ENCODE measurements at regions not wholly inside any gene's neighbourhood (a gene's known extent, or its start where the extent isn't known, plus 50 kb on each side); places are given as distances from the start of the nearest gene placed in this dataset.
"Not testable (repeated sequence)": the region's sequence is repeated elsewhere in the genome, so short reads cannot be mapped to it uniquely, and the experiment has no call there.

DNA sequence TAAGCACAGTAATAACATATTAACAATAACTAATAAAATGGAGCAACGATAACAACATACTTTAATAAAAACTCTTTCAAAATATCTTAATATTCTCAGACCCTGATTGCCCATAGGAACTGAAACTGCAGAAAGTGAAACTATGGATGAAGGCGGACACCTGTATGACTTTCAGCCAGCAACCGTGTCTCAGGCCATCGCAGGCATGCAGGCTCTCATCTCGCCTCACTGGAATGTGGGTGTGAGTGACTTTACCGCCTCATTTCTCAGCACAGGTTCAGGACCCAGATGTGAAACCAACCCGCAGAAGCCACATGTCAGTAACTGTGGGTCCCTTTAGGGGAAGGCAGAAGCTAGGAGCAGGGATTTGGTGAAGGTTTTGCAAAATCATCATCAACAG is 539.1 kb downstream of the FAM181B start:
- no peaks in the 10 kb centered on the region for H3K36me3 Mint-ChIP-seq (ENCODE audit: insufficient read depth)
- H3K27ac Mint-ChIP-seq, result no peak overlapping the region
- H3K27me3 Mint-ChIP-seq, result no peaks in the 10 kb centered on the region
- H3K4me3 Mint-ChIP-seq (ENCODE audit: low read depth), result no peak overlapping the region
- H3K9me3 Mint-ChIP-seq (ENCODE audit: low read depth), result peaks cover 3% of the 10 kb centered on the region
- DNase-seq (ENCODE audit: low spot score, unreplicated experiment), result no peak
- no peak for TF ChIP-seq CTCF (IDR thresholded peaks at IDR 0.05; ENCODE audit: unreplicated experiment)
- peaks cover 6% of the 10 kb centered on the region for H3K4me1 Mint-ChIP-seq (ENCODE audit: low read depth)

- Mint-ChIP-seq H3K36me3 (ENCODE audit: insufficient read depth) (no peaks in the 10 kb centered on the region), H3K27me3 (no peaks in the 10 kb centered on the region), H3K27ac (no peak overlapping the region), H3K4me3 (ENCODE audit: low read depth) (no peak overlapping the region), H3K4me1 (ENCODE audit: low read depth) (peaks cover 7% of the 10 kb centered on the region), H3K9me3 (ENCODE audit: low read depth) (peaks cover 3% of the 10 kb centered on the region)
- no peak for TF ChIP-seq CTCF (IDR thresholded peaks at IDR 0.05; ENCODE audit: unreplicated experiment)
- no peak for DNase-seq (ENCODE audit: low spot score, unreplicated experiment)
Measured at GRCh38 chr11:82191695-82192094, 542.0 kb downstream of the FAM181B start.

GRCh38 chr11:82185925-82186324 is 547.7 kb downstream of the FAM181B start:
- Mint-ChIP-seq H3K36me3 (ENCODE audit: insufficient read depth) (no peaks in the 10 kb centered on the region), H3K9me3 (ENCODE audit: low read depth) (no peaks in the 10 kb centered on the region), H3K4me1 (ENCODE audit: low read depth) (peaks cover 8% of the 10 kb centered on the region), H3K27ac (no peak overlapping the region), H3K27me3 (no peaks in the 10 kb centered on the region), H3K4me3 (ENCODE audit: low read depth) (no peak overlapping the region)
- no peak for TF ChIP-seq CTCF (IDR thresholded peaks at IDR 0.05; ENCODE audit: unreplicated experiment)
- DNase-seq (ENCODE audit: low spot score, unreplicated experiment), result no peak

- peaks cover under 1% of the 10 kb centered on the region for H3K9me3 Mint-ChIP-seq (ENCODE audit: low read depth)
Measured at GRCh38 chr11:82184966-82185365, 548.7 kb downstream of the FAM181B start.

GRCh38 chr11:82183346-82183745 is 550.3 kb downstream of the FAM181B start:
- Mint-ChIP-seq H3K27me3 (no peaks in the 10 kb centered on the region), H3K27ac (no peak overlapping the region), H3K4me1 (ENCODE audit: low read depth) (peaks cover 7% of the 10 kb centered on the region), H3K36me3 (ENCODE audit: insufficient read depth) (no peaks in the 10 kb centered on the region), H3K9me3 (ENCODE audit: low read depth) (peaks cover 3% of the 10 kb centered on the region), H3K4me3 (ENCODE audit: low read depth) (no peak overlapping the region)
- DNase-seq (ENCODE audit: low spot score, unreplicated experiment), result no peak
- TF ChIP-seq CTCF (IDR thresholded peaks at IDR 0.05; ENCODE audit: unreplicated experiment), result no peak

More at GRCh38 chr11:82184966-82185365, 548.7 kb downstream of the FAM181B start:
- TF ChIP-seq CTCF (IDR thresholded peaks at IDR 0.05; ENCODE audit: unreplicated experiment), result no peak
- Mint-ChIP-seq H3K36me3 (ENCODE audit: insufficient read depth) (no peaks in the 10 kb centered on the region), H3K27ac (no peak overlapping the region), H3K27me3 (no peaks in the 10 kb centered on the region), H3K4me1 (ENCODE audit: low read depth) (peaks cover 3% of the 10 kb centered on the region), H3K4me3 (ENCODE audit: low read depth) (no peak overlapping the region)
- DNase-seq (ENCODE audit: low spot score, unreplicated experiment), result no peak

DNA sequence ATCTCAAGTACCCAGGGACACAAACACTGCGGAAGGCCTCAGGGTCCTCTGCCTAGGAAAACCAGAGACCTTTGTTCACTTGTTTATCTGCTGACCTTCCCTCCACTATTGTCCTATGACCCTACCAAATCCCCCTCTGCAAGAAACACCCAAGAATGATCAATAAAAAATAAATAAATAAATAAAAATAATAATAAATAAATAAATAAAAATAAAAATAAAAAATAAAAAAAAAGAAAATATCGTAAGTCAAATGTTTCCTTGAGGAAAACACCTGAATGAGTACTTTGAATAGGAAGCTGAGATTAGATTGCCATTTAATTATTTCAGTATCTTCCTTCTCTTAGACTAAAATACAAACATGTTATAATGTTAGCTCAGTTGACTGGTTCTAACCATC is 551.0 kb downstream of the FAM181B start:
- DNase-seq (ENCODE audit: low spot score, unreplicated experiment); H3K27me3 Mint-ChIP-seq; H3K4me3 Mint-ChIP-seq (ENCODE audit: low read depth); H3K27ac Mint-ChIP-seq; H3K36me3 Mint-ChIP-seq (ENCODE audit: insufficient read depth); H3K9me3 Mint-ChIP-seq (ENCODE audit: low read depth); H3K4me1 Mint-ChIP-seq (ENCODE audit: low read depth): not testable (repeated sequence)

DNA sequence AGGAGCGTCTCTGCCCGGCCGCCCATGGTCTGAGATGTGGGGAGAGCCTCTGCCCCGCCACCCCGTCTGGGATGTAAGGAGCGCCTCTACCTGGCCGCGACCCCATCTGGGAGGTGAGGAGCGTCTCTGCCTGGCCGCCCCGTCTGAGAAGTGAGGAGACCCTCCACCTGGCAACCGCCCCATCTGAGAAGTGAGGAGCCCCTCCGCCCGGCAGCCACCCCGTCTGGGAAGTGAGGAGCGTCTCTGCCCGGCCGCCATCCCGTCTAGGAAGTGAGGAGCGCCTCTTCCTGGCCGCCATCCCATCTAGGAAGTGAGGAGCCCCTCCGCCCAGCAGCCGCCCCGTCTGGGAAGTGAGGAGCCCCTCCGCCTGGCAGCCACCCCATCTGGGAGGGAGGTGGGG is 551.9 kb downstream of the FAM181B start:
- not testable (repeated sequence) for H3K4me3 Mint-ChIP-seq (ENCODE audit: low read depth); H3K9me3 Mint-ChIP-seq (ENCODE audit: low read depth); H3K36me3 Mint-ChIP-seq (ENCODE audit: insufficient read depth); DNase-seq (ENCODE audit: low spot score, unreplicated experiment); H3K27me3 Mint-ChIP-seq; H3K27ac Mint-ChIP-seq
- H3K4me1 Mint-ChIP-seq (ENCODE audit: low read depth), result peaks cover 13% of the 10 kb centered on the region

All from progenitor cell of endocrine pancreas (in vitro differentiated cells).